ENCODE measurements at regions not wholly inside any gene's neighbourhood (a gene's known extent, or its start where the extent isn't known, plus 50 kb on each side); places are given as distances from the start of the nearest gene placed in this dataset.

DNA sequence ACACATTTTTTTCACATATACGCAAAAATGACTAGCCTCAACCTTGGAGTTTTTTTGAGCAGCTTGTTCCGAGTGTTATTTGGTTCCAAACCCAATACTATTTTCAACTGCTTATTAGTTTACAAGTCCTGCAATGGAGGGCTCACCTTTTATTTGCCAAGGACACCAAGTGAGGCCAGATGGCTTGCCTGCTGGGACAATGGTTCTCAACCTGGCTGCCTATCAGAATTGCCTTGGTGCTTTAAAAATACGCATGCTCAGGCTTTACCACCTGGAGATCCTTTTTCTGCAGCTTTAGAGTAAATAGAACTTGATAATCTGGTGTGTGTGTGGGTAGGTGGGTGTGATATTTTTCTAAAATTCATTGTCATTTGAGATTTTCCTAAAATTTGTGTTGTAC lies 276.8 kb downstream of the MTERF1 start:
- TF ChIP-seq, protein P1, sequence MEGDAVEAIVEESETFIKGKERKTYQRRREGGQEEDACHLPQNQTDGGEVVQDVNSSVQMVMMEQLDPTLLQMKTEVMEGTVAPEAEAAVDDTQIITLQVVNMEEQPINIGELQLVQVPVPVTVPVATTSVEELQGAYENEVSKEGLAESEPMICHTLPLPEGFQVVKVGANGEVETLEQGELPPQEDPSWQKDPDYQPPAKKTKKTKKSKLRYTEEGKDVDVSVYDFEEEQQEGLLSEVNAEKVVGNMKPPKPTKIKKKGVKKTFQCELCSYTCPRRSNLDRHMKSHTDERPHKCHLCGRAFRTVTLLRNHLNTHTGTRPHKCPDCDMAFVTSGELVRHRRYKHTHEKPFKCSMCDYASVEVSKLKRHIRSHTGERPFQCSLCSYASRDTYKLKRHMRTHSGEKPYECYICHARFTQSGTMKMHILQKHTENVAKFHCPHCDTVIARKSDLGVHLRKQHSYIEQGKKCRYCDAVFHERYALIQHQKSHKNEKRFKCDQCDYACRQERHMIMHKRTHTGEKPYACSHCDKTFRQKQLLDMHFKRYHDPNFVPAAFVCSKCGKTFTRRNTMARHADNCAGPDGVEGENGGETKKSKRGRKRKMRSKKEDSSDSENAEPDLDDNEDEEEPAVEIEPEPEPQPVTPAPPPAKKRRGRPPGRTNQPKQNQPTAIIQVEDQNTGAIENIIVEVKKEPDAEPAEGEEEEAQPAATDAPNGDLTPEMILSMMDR (conservative IDR thresholded peaks at IDR 0.05; ENCODE audit: low read depth, low read length) = no peak
- no peak for TF ChIP-seq EZH2phosphoT487 (IDR thresholded peaks at IDR 0.05; ENCODE audit: borderline replicate concordance, low read length)
